Rectal smooth muscle tissue (tissue), 1 donor: ENCODE measurements at regions not wholly inside any gene's neighbourhood (a gene's known extent, or its start where the extent isn't known, plus 50 kb on each side); places are given as distances from the start of the nearest gene placed in this dataset.

Experiments used
- H3K27ac ChIP-seq: one replicate; pipeline ENCODE4 v1.7.0; 2013; ENCODE audit warnings: low read depth, low read length, inconsistent platforms
- H3K27me3 ChIP-seq: one replicate; pipeline ENCODE4 v1.7.0; 2013; ENCODE audit warnings: low read length; ENCODE audit not compliant: control insufficient read depth, insufficient read depth
- H3K36me3 ChIP-seq: one replicate; pipeline ENCODE4 v1.7.0; 2013; ENCODE audit warnings: low read length; ENCODE audit not compliant: control insufficient read depth, insufficient read depth
- H3K4me1 ChIP-seq: one replicate; pipeline ENCODE4 v1.7.0; 2013; ENCODE audit warnings: low read length; ENCODE audit not compliant: control insufficient read depth, insufficient read depth
- H3K4me3 ChIP-seq: one replicate; pipeline ENCODE4 v1.7.0; 2013; ENCODE audit warnings: low read length
- H3K9ac ChIP-seq: one replicate; pipeline ENCODE4 v1.7.0; 2013; ENCODE audit warnings: low read length

GRCh38 chr2:217178341-217178740, 318.5 kb upstream of the TNP1 start:
- no peak overlapping the region for H3K27ac ChIP-seq
- H3K27me3 ChIP-seq, result no peaks in the 10 kb centered on the region
- no peak overlapping the region for H3K9ac ChIP-seq
- no peaks in the 10 kb centered on the region for H3K36me3 ChIP-seq
- no peaks in the 10 kb centered on the region for H3K4me1 ChIP-seq
- H3K4me3 ChIP-seq, result no peak overlapping the region

DNA sequence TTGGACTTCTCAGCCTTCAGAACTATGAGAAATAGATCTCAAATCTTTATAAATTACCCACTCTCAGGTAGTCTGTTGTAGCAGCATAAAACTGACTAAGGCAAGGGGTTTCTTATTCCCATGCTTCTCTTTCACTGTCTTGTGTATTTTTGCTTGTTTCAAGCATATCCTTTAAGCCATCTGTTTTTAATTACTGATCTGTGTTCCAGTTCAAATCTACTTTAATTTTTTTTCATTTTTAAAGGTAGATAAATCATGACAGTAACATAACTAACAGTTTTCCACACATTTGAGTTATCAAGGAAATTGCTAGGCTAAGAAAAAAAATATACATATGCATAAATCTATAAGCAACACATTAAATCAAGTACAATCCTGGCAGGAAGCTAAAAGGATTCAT, 317.9 kb upstream of the TNP1 start:
- H3K27ac ChIP-seq, result no peak overlapping the region
- no peaks in the 10 kb centered on the region for H3K27me3 ChIP-seq
- no peak overlapping the region for H3K9ac ChIP-seq
- no peaks in the 10 kb centered on the region for H3K4me1 ChIP-seq
- no peak overlapping the region for H3K4me3 ChIP-seq
- no peaks in the 10 kb centered on the region for H3K36me3 ChIP-seq

- H3K9ac ChIP-seq, result no peak overlapping the region
- no peak overlapping the region for H3K27ac ChIP-seq
- H3K27me3 ChIP-seq, result no peaks in the 10 kb centered on the region
- no peaks in the 10 kb centered on the region for H3K4me1 ChIP-seq
- H3K36me3 ChIP-seq, result no peaks in the 10 kb centered on the region
- H3K4me3 ChIP-seq, result no peak overlapping the region
Observed at GRCh38 chr2:217171874-217172273, 312.0 kb upstream of the TNP1 start.

GRCh38 chr2:217168496-217168895, 308.6 kb upstream of the TNP1 start:
- no peak overlapping the region for H3K9ac ChIP-seq
- no peak overlapping the region for H3K4me3 ChIP-seq
- H3K36me3 ChIP-seq, result no peaks in the 10 kb centered on the region
- H3K27ac ChIP-seq, result no peak overlapping the region
- no peaks in the 10 kb centered on the region for H3K27me3 ChIP-seq
- H3K4me1 ChIP-seq, result peaks cover 5% of the 10 kb centered on the region

GRCh38 chr2:217167531-217167930, 307.7 kb upstream of the TNP1 start:
- Histone ChIP-seq H3K36me3 (no peaks in the 10 kb centered on the region), H3K27ac (no peak overlapping the region), H3K9ac (no peak overlapping the region), H3K4me1 (peaks cover 5% of the 10 kb centered on the region), H3K27me3 (no peaks in the 10 kb centered on the region), H3K4me3 (no peak overlapping the region)

GRCh38 chr2:217166241-217166850, 306.5 kb upstream of the TNP1 start:
- Histone ChIP-seq H3K4me3 (no peak overlapping the region), H3K4me1 (peaks cover 5% of the 10 kb centered on the region), H3K9ac (no peak overlapping the region), H3K27me3 (no peaks in the 10 kb centered on the region), H3K36me3 (no peaks in the 10 kb centered on the region), H3K27ac (no peak overlapping the region)

- no peak overlapping the region for H3K27ac ChIP-seq
- no peak overlapping the region for H3K9ac ChIP-seq
- H3K27me3 ChIP-seq, result no peaks in the 10 kb centered on the region
- no peaks in the 10 kb centered on the region for H3K36me3 ChIP-seq
- no peak overlapping the region for H3K4me3 ChIP-seq
- peaks cover 5% of the 10 kb centered on the region for H3K4me1 ChIP-seq
Observed at GRCh38 chr2:217165547-217165946, 305.7 kb upstream of the TNP1 start.

- Histone ChIP-seq H3K4me3 (no peak overlapping the region), H3K27me3 (no peaks in the 10 kb centered on the region), H3K27ac (no peak overlapping the region), H3K9ac (no peak overlapping the region), H3K36me3 (no peaks in the 10 kb centered on the region), H3K4me1 (peaks cover 5% of the 10 kb centered on the region)
Observed at GRCh38 chr2:217163987-217164386, 304.1 kb upstream of the TNP1 start.

- H3K27me3 ChIP-seq, result no peaks in the 10 kb centered on the region
- H3K4me1 ChIP-seq, result peaks cover 5% of the 10 kb centered on the region
- H3K9ac ChIP-seq, result no peak overlapping the region
- no peaks in the 10 kb centered on the region for H3K36me3 ChIP-seq
- H3K27ac ChIP-seq, result no peak overlapping the region
- no peak overlapping the region for H3K4me3 ChIP-seq
Observed at GRCh38 chr2:217162533-217162932, 302.7 kb upstream of the TNP1 start.

DNA sequence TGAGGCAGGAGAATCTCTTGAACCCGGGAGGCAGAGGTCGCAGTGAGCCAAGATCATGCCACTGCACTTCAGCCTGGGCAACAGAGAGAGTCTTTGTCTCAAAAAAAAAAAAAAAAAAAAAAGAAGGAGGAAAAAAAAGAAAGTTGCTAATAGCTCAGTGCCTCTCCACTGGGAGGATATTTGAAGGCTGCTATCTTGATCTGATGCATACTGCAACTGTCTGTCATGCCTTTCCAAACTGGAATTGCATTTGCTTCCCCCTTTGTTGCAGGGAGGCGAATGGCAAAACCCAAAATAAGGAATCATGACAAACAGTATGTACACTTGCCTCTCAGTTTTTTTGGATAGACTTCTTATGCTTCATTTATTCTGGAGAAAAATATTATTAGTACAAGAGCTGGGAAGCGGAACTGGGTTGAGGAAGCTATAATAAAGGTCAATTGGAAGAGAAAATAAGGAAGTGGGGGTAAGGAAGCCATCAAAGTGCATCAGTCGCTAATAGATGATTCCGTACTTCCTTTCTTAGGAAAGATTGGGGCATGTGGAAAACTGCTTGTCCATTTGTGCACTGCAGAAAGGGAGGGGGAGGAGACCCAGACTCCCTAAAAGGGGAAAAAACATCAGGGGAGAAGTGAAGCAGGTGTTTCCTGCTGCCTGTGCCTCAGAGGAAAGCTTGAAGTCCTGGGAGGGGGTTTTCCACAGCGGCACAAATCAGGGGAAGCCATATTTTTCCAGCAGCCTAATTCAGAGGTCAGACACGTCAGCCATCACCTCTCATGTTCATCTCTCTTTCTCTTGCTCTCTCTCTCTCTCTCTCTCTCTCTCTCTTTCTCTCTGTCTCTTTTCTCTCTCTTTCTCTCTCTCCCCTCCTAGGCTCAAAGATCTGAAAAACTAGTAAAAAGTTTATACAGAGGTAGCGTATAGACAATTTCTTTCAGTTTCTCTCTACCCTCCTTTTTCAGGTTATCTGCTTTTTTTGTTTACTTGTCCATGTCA, 301.4 kb upstream of the TNP1 start:
- Histone ChIP-seq H3K4me1 (peaks cover 3% of the 10 kb centered on the region), H3K9ac (no peak overlapping the region), H3K36me3 (no peaks in the 10 kb centered on the region), H3K27ac (no peak overlapping the region), H3K27me3 (no peaks in the 10 kb centered on the region), H3K4me3 (no peak overlapping the region)

- no peak overlapping the region for H3K9ac ChIP-seq
- no peaks in the 10 kb centered on the region for H3K4me1 ChIP-seq
- H3K4me3 ChIP-seq, result no peak overlapping the region
- no peak overlapping the region for H3K27ac ChIP-seq
- no peaks in the 10 kb centered on the region for H3K27me3 ChIP-seq
- H3K36me3 ChIP-seq, result no peaks in the 10 kb centered on the region
Observed at GRCh38 chr2:217160103-217160743, 300.4 kb upstream of the TNP1 start.

GRCh38 chr2:217158928-217159327, 299.1 kb upstream of the TNP1 start:
- H3K4me3 ChIP-seq, result no peak overlapping the region
- no peaks in the 10 kb centered on the region for H3K27me3 ChIP-seq
- H3K27ac ChIP-seq, result no peak overlapping the region
- no peaks in the 10 kb centered on the region for H3K4me1 ChIP-seq
- H3K9ac ChIP-seq, result no peak overlapping the region
- no peaks in the 10 kb centered on the region for H3K36me3 ChIP-seq
